ENCODE measurements at regions not wholly inside any gene's neighbourhood (a gene's known extent, or its start where the extent isn't known, plus 50 kb on each side); places are given as distances from the start of the nearest gene placed in this dataset.

GRCh38 chr15:93360318-93360717 lies 271.3 kb upstream of the RGMA start:
- H3K27ac ChIP-seq = no peak overlapping the region
- TF ChIP-seq ZFX (IDR thresholded peaks at IDR 0.05) (no peak), CTCF (conservative IDR thresholded peaks at IDR 0.05) (no peak)

GRCh38 chr15:93359425-93360131 lies 270.6 kb upstream of the RGMA start:
- H3K27ac ChIP-seq = no peak overlapping the region
- no peak for TF ChIP-seq ZFX (IDR thresholded peaks at IDR 0.05)
- no peak for TF ChIP-seq CTCF (conservative IDR thresholded peaks at IDR 0.05)

GRCh38 chr15:93359060-93359408 lies 270.0 kb upstream of the RGMA start:
- TF ChIP-seq CTCF (conservative IDR thresholded peaks at IDR 0.05) = no peak
- no peak for TF ChIP-seq ZFX (IDR thresholded peaks at IDR 0.05)
- no peak overlapping the region for H3K27ac ChIP-seq

- H3K27ac ChIP-seq = no peak overlapping the region
- TF ChIP-seq CTCF (conservative IDR thresholded peaks at IDR 0.05) (no peak), ZFX (IDR thresholded peaks at IDR 0.05) (no peak)
Measured at GRCh38 chr15:93358166-93359059, 269.4 kb upstream of the RGMA start.

- TF ChIP-seq CTCF (conservative IDR thresholded peaks at IDR 0.05) (no peak), ZFX (IDR thresholded peaks at IDR 0.05) (no peak)
- H3K27ac ChIP-seq = no peak overlapping the region
Measured at GRCh38 chr15:93348711-93349545, 259.9 kb upstream of the RGMA start.

- TF ChIP-seq CTCF (conservative IDR thresholded peaks at IDR 0.05) (no peak), ZFX (IDR thresholded peaks at IDR 0.05) (no peak)
Measured at GRCh38 chr15:93347986-93348385, 259.0 kb upstream of the RGMA start.

More at GRCh38 chr15:93347986-93348385, 259.0 kb upstream of the RGMA start:
- no peak overlapping the region for H3K27ac ChIP-seq

All from C4-2B (cell line).